ENCODE measurements at regions not wholly inside any gene's neighbourhood (a gene's known extent, or its start where the extent isn't known, plus 50 kb on each side); places are given as distances from the start of the nearest gene placed in this dataset.

GRCh38 chr1:68370101-68370915 lies 79.4 kb downstream of the RPE65 start:
- no peak overlapping the region for H3K4me3 ChIP-seq (replicated peaks; ENCODE audit: low read depth, low read length)
- DNase-seq (ENCODE audit: extremely low read depth, low read depth) = no peak
- TF ChIP-seq, protein P1, sequence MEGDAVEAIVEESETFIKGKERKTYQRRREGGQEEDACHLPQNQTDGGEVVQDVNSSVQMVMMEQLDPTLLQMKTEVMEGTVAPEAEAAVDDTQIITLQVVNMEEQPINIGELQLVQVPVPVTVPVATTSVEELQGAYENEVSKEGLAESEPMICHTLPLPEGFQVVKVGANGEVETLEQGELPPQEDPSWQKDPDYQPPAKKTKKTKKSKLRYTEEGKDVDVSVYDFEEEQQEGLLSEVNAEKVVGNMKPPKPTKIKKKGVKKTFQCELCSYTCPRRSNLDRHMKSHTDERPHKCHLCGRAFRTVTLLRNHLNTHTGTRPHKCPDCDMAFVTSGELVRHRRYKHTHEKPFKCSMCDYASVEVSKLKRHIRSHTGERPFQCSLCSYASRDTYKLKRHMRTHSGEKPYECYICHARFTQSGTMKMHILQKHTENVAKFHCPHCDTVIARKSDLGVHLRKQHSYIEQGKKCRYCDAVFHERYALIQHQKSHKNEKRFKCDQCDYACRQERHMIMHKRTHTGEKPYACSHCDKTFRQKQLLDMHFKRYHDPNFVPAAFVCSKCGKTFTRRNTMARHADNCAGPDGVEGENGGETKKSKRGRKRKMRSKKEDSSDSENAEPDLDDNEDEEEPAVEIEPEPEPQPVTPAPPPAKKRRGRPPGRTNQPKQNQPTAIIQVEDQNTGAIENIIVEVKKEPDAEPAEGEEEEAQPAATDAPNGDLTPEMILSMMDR (IDR thresholded peaks at IDR 0.05; ENCODE audit: low read depth, low read length, missing control alignments) = no peak

- DNase-seq (ENCODE audit: extremely low read depth, low read depth) = no peak
- H3K4me3 ChIP-seq (replicated peaks; ENCODE audit: low read depth, low read length) = no peak overlapping the region
- TF ChIP-seq, protein P1 (IDR thresholded peaks at IDR 0.05; ENCODE audit: low read depth, low read length, missing control alignments) = no peak
These were observed 83.2 kb downstream of the RPE65 start for GRCh38 chr1:68366572-68366971.

DNA sequence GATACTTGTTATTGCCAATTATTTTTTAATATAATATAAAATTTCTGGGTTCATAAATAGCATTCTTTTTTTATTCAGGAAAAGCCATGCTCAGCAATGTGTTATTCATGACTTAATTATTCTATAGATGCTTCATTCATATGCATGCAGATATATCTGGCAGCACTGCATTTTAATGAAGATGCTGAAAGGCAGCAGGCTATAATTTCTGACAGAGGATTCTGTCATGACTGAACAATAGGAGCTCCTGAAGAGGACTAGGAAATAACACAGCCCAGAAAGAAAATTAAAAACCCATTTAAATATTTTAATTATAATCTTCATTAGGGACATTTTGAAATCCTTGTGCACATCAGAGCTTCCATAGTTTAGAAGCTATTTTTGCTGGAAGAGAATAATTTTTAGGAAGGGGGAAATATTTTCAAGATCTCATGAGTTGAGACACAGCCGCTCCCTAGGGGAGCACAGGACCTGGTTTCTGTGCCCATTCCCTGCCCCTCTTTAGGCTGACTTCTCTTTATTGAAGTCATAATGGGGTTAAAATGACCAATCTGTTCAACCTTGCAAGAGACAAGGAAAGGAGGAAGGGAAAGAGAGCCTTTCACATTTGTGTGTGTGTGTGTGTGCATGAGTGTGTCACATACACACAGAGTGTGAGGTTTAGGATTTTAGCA lies 83.9 kb downstream of the RPE65 start:
- DNase-seq (ENCODE audit: extremely low read depth, low read depth) = no peak
- TF ChIP-seq, protein P1 (IDR thresholded peaks at IDR 0.05; ENCODE audit: low read depth, low read length, missing control alignments) = no peak
- H3K4me3 ChIP-seq (replicated peaks; ENCODE audit: low read depth, low read length) = no peak overlapping the region

GRCh38 chr1:68363339-68363738 lies 86.4 kb downstream of the RPE65 start:
- TF ChIP-seq, protein P1 (IDR thresholded peaks at IDR 0.05; ENCODE audit: low read depth, low read length, missing control alignments) = no peak
- DNase-seq (ENCODE audit: extremely low read depth, low read depth) = no peak
- H3K4me3 ChIP-seq (replicated peaks; ENCODE audit: low read depth, low read length) = no peak overlapping the region

GRCh38 chr1:68361346-68361910 lies 88.3 kb downstream of the RPE65 start:
- TF ChIP-seq, protein P1 (IDR thresholded peaks at IDR 0.05; ENCODE audit: low read depth, low read length, missing control alignments) = no peak
- no peak overlapping the region for H3K4me3 ChIP-seq (replicated peaks; ENCODE audit: low read depth, low read length)
- DNase-seq (ENCODE audit: extremely low read depth, low read depth) = no peak

GRCh38 chr1:68359045-68359444 lies 90.7 kb downstream of the RPE65 start:
- DNase-seq (ENCODE audit: extremely low read depth, low read depth) = no peak
- H3K4me3 ChIP-seq (replicated peaks; ENCODE audit: low read depth, low read length) = no peak overlapping the region
- TF ChIP-seq, protein P1 (IDR thresholded peaks at IDR 0.05; ENCODE audit: low read depth, low read length, missing control alignments) = no peak

Measured in HFF-Myc (cell line).